ENCODE measurements at regions not wholly inside any gene's neighbourhood (a gene's known extent, or its start where the extent isn't known, plus 50 kb on each side); places are given as distances from the start of the nearest gene placed in this dataset.

GRCh38 chr1:4986306-4986705 is 331.9 kb downstream of the AJAP1 start:
- Histone ChIP-seq H3K36me3 (ENCODE audit: control insufficient read depth, insufficient read depth, low read length) (no peaks in the 10 kb centered on the region), H3K9me3 (ENCODE audit: control insufficient read depth, low read length) (no peaks in the 10 kb centered on the region), H3K4me3 (ENCODE audit: extremely low read depth, insufficient read depth, low read length, poor library complexity, severe bottlenecking) (no peak overlapping the region), H3K27ac (ENCODE audit: low read depth, low read length, severe bottlenecking) (no peak overlapping the region), H3K4me1 (ENCODE audit: control insufficient read depth, insufficient read depth, low read length, poor library complexity, severe bottlenecking) (no peaks in the 10 kb centered on the region)
- 81 to 88% methylated on average over 2 to 5 of the region's 5 CpGs for WGBS, 2 experiments (ENCODE audit: insufficient coverage in 2 of 2)

GRCh38 chr1:4984841-4985240 is 330.4 kb downstream of the AJAP1 start:
- H3K36me3 ChIP-seq (ENCODE audit: control insufficient read depth, insufficient read depth, low read length) = no peaks in the 10 kb centered on the region
- H3K4me3 ChIP-seq (ENCODE audit: extremely low read depth, insufficient read depth, low read length, poor library complexity, severe bottlenecking) = no peak overlapping the region
- WGBS, 2 experiments (ENCODE audit: insufficient coverage in 2 of 2) = 87 to 94% methylated on average over 13 to 15 of the region's 18 CpGs
- no peak overlapping the region for H3K27ac ChIP-seq (ENCODE audit: low read depth, low read length, severe bottlenecking)
- no peaks in the 10 kb centered on the region for H3K4me1 ChIP-seq (ENCODE audit: control insufficient read depth, insufficient read depth, low read length, poor library complexity, severe bottlenecking)
- no peaks in the 10 kb centered on the region for H3K9me3 ChIP-seq (ENCODE audit: control insufficient read depth, low read length)

GRCh38 chr1:4980211-4980610 is 325.8 kb downstream of the AJAP1 start:
- no peaks in the 10 kb centered on the region for H3K9me3 ChIP-seq (ENCODE audit: control insufficient read depth, low read length)
- 93 to 94% methylated on average over 6 of the region's 6 CpGs for WGBS, 2 experiments (ENCODE audit: insufficient coverage in 2 of 2)
- H3K27ac ChIP-seq (ENCODE audit: low read depth, low read length, severe bottlenecking) = no peak overlapping the region
- no peaks in the 10 kb centered on the region for H3K36me3 ChIP-seq (ENCODE audit: control insufficient read depth, insufficient read depth, low read length)
- H3K4me3 ChIP-seq (ENCODE audit: extremely low read depth, insufficient read depth, low read length, poor library complexity, severe bottlenecking) = no peak overlapping the region
- no peaks in the 10 kb centered on the region for H3K4me1 ChIP-seq (ENCODE audit: control insufficient read depth, insufficient read depth, low read length, poor library complexity, severe bottlenecking)

- WGBS, 2 experiments (ENCODE audit: insufficient coverage in 2 of 2) = 90 to 92% methylated on average over 18 to 19 of the region's 19 CpGs
- no peaks in the 10 kb centered on the region for H3K36me3 ChIP-seq (ENCODE audit: control insufficient read depth, insufficient read depth, low read length)
- H3K9me3 ChIP-seq (ENCODE audit: control insufficient read depth, low read length) = no peaks in the 10 kb centered on the region
- no peaks in the 10 kb centered on the region for H3K4me1 ChIP-seq (ENCODE audit: control insufficient read depth, insufficient read depth, low read length, poor library complexity, severe bottlenecking)
- H3K27ac ChIP-seq (ENCODE audit: low read depth, low read length, severe bottlenecking) = no peak overlapping the region
- H3K4me3 ChIP-seq (ENCODE audit: extremely low read depth, insufficient read depth, low read length, poor library complexity, severe bottlenecking) = no peak overlapping the region
These were observed 324.4 kb downstream of the AJAP1 start for GRCh38 chr1:4978660-4979390.

- Histone ChIP-seq H3K4me3 (ENCODE audit: extremely low read depth, insufficient read depth, low read length, poor library complexity, severe bottlenecking) (no peak overlapping the region), H3K36me3 (ENCODE audit: control insufficient read depth, insufficient read depth, low read length) (no peaks in the 10 kb centered on the region), H3K9me3 (ENCODE audit: control insufficient read depth, low read length) (no peaks in the 10 kb centered on the region), H3K27ac (ENCODE audit: low read depth, low read length, severe bottlenecking) (no peak overlapping the region), H3K4me1 (ENCODE audit: control insufficient read depth, insufficient read depth, low read length, poor library complexity, severe bottlenecking) (no peaks in the 10 kb centered on the region)
- 85 to 87% methylated on average over 10 of the region's 11 CpGs for WGBS, 2 experiments (ENCODE audit: insufficient coverage in 2 of 2)
These were observed 323.3 kb downstream of the AJAP1 start for GRCh38 chr1:4977701-4978100.

- H3K4me3 ChIP-seq (ENCODE audit: extremely low read depth, insufficient read depth, low read length, poor library complexity, severe bottlenecking) = no peak overlapping the region
- no peak overlapping the region for H3K27ac ChIP-seq (ENCODE audit: low read depth, low read length, severe bottlenecking)
- 93 to 100% methylated on average over 1 to 3 of the region's 15 CpGs for WGBS, 2 experiments (ENCODE audit: insufficient coverage in 2 of 2)
- H3K9me3 ChIP-seq (ENCODE audit: control insufficient read depth, low read length) = no peaks in the 10 kb centered on the region
- no peaks in the 10 kb centered on the region for H3K4me1 ChIP-seq (ENCODE audit: control insufficient read depth, insufficient read depth, low read length, poor library complexity, severe bottlenecking)
- H3K36me3 ChIP-seq (ENCODE audit: control insufficient read depth, insufficient read depth, low read length) = no peaks in the 10 kb centered on the region
These were observed 322.5 kb downstream of the AJAP1 start for GRCh38 chr1:4976859-4977440.

- H3K9me3 ChIP-seq (ENCODE audit: control insufficient read depth, low read length) = no peaks in the 10 kb centered on the region
- no peak overlapping the region for H3K4me3 ChIP-seq (ENCODE audit: extremely low read depth, insufficient read depth, low read length, poor library complexity, severe bottlenecking)
- no peak overlapping the region for H3K27ac ChIP-seq (ENCODE audit: low read depth, low read length, severe bottlenecking)
- 88 to 97% methylated on average over 6 to 8 of the region's 8 CpGs for WGBS, 2 experiments (ENCODE audit: insufficient coverage in 2 of 2)
- H3K36me3 ChIP-seq (ENCODE audit: control insufficient read depth, insufficient read depth, low read length) = no peaks in the 10 kb centered on the region
- no peaks in the 10 kb centered on the region for H3K4me1 ChIP-seq (ENCODE audit: control insufficient read depth, insufficient read depth, low read length, poor library complexity, severe bottlenecking)
These were observed 321.4 kb downstream of the AJAP1 start for GRCh38 chr1:4975856-4976255.

- Histone ChIP-seq H3K9me3 (ENCODE audit: control insufficient read depth, low read length) (no peaks in the 10 kb centered on the region), H3K27ac (ENCODE audit: low read depth, low read length, severe bottlenecking) (no peak overlapping the region), H3K4me3 (ENCODE audit: extremely low read depth, insufficient read depth, low read length, poor library complexity, severe bottlenecking) (no peak overlapping the region), H3K36me3 (ENCODE audit: control insufficient read depth, insufficient read depth, low read length) (no peaks in the 10 kb centered on the region), H3K4me1 (ENCODE audit: control insufficient read depth, insufficient read depth, low read length, poor library complexity, severe bottlenecking) (no peaks in the 10 kb centered on the region)
- WGBS, 2 experiments (ENCODE audit: insufficient coverage in 2 of 2) = 88 to 93% methylated on average over 7 to 11 of the region's 12 CpGs
These were observed 320.7 kb downstream of the AJAP1 start for GRCh38 chr1:4974981-4975685.

GRCh38 chr1:4973341-4973740 is 318.9 kb downstream of the AJAP1 start:
- Histone ChIP-seq H3K27ac (ENCODE audit: low read depth, low read length, severe bottlenecking) (no peak overlapping the region), H3K4me1 (ENCODE audit: control insufficient read depth, insufficient read depth, low read length, poor library complexity, severe bottlenecking) (no peaks in the 10 kb centered on the region), H3K9me3 (ENCODE audit: control insufficient read depth, low read length) (no peaks in the 10 kb centered on the region), H3K36me3 (ENCODE audit: control insufficient read depth, insufficient read depth, low read length) (no peaks in the 10 kb centered on the region), H3K4me3 (ENCODE audit: extremely low read depth, insufficient read depth, low read length, poor library complexity, severe bottlenecking) (no peak overlapping the region)
- 95 to 96% methylated on average over 9 to 10 of the region's 10 CpGs for WGBS, 2 experiments (ENCODE audit: insufficient coverage in 2 of 2)

GRCh38 chr1:4972761-4973320 is 318.4 kb downstream of the AJAP1 start:
- Histone ChIP-seq H3K27ac (ENCODE audit: low read depth, low read length, severe bottlenecking) (no peak overlapping the region), H3K36me3 (ENCODE audit: control insufficient read depth, insufficient read depth, low read length) (no peaks in the 10 kb centered on the region), H3K4me3 (ENCODE audit: extremely low read depth, insufficient read depth, low read length, poor library complexity, severe bottlenecking) (no peak overlapping the region), H3K9me3 (ENCODE audit: control insufficient read depth, low read length) (no peaks in the 10 kb centered on the region), H3K4me1 (ENCODE audit: control insufficient read depth, insufficient read depth, low read length, poor library complexity, severe bottlenecking) (no peaks in the 10 kb centered on the region)
- WGBS, 2 experiments (ENCODE audit: insufficient coverage in 2 of 2) = 82 to 97% methylated on average over 4 to 8 of the region's 12 CpGs

All from mesodermal cell (in vitro differentiated cells).